ENCODE measurements at regions not wholly inside any gene's neighbourhood (a gene's known extent, or its start where the extent isn't known, plus 50 kb on each side); places are given as distances from the start of the nearest gene placed in this dataset.

DNA sequence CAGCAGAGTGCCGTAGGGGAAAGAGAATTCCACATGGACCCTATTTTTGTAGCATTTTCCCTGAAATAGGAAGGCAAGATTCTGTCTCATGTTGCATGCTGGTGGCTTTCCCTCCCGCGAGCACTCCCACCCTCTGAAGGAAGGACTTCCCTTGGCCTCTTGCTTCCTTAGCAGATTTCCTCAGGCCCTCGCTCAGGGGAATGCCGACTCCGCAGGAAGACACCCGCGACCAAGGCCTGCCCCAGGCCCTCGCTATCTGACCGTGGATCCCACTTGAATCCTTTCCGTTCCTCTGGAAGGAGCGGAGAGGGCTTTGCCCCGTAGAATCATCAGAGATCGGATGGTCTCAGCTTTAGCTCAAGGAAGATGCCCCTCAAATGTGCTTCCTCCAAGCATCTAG is 179.4 kb upstream of the FOXF1 start:
- H3K9me3 Mint-ChIP-seq (ENCODE audit: unreplicated experiment), result peaks cover under 1% of the 10 kb centered on the region
- DNase-seq, result no peak
- no peak overlapping the region for H3K27ac Mint-ChIP-seq (ENCODE audit: unreplicated experiment)
- no peaks in the 10 kb centered on the region for H3K36me3 Mint-ChIP-seq (ENCODE audit: unreplicated experiment)
- no peak overlapping the region for H3K4me3 Mint-ChIP-seq (ENCODE audit: unreplicated experiment)
- H3K4me1 Mint-ChIP-seq (ENCODE audit: low read depth, unreplicated experiment), result no peaks in the 10 kb centered on the region
- TF ChIP-seq, protein P1, sequence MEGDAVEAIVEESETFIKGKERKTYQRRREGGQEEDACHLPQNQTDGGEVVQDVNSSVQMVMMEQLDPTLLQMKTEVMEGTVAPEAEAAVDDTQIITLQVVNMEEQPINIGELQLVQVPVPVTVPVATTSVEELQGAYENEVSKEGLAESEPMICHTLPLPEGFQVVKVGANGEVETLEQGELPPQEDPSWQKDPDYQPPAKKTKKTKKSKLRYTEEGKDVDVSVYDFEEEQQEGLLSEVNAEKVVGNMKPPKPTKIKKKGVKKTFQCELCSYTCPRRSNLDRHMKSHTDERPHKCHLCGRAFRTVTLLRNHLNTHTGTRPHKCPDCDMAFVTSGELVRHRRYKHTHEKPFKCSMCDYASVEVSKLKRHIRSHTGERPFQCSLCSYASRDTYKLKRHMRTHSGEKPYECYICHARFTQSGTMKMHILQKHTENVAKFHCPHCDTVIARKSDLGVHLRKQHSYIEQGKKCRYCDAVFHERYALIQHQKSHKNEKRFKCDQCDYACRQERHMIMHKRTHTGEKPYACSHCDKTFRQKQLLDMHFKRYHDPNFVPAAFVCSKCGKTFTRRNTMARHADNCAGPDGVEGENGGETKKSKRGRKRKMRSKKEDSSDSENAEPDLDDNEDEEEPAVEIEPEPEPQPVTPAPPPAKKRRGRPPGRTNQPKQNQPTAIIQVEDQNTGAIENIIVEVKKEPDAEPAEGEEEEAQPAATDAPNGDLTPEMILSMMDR (IDR thresholded peaks at IDR 0.05; ENCODE audit: partially characterized antibody, unreplicated experiment), result no peak
- peaks cover 2% of the 10 kb centered on the region for H3K27me3 Mint-ChIP-seq (ENCODE audit: unreplicated experiment)

DNA sequence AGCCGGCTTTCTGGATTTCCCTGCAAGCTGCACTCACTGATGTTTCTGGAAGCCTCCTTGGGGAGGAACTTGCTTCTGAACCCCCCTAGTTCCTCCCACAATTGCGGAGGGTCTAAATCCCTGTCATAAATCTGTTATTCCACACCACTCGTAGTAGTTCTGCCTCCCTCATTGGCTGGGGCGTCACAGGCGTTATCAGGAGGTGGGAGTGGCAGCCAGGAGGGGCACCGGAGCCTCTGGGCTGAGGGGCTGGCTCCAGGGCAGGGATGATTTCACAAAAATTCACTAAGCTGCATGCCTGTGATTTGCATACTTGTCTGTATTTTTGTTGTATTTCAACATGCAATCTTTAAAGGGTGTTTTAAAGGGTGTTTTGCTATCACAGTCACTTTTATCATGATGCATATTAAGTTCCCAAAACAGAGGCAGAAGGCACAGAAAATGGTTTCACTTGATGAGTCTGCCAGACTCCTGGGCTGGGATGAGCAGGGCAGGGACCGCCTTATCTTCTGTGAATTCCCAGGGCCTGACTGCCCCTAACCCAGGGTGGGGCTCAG is 176.2 kb upstream of the FOXF1 start:
- TF ChIP-seq, protein P1 (IDR thresholded peaks at IDR 0.05; ENCODE audit: partially characterized antibody, unreplicated experiment), result no peak
- peaks cover 6% of the 10 kb centered on the region for H3K9me3 Mint-ChIP-seq (ENCODE audit: unreplicated experiment)
- peaks cover 4% of the 10 kb centered on the region for H3K27me3 Mint-ChIP-seq (ENCODE audit: unreplicated experiment)
- no peak for DNase-seq
- no peak overlapping the region for H3K4me3 Mint-ChIP-seq (ENCODE audit: unreplicated experiment)
- no peaks in the 10 kb centered on the region for H3K36me3 Mint-ChIP-seq (ENCODE audit: unreplicated experiment)
- H3K27ac Mint-ChIP-seq (ENCODE audit: unreplicated experiment), result no peak overlapping the region
- H3K4me1 Mint-ChIP-seq (ENCODE audit: low read depth, unreplicated experiment), result no peaks in the 10 kb centered on the region

DNA sequence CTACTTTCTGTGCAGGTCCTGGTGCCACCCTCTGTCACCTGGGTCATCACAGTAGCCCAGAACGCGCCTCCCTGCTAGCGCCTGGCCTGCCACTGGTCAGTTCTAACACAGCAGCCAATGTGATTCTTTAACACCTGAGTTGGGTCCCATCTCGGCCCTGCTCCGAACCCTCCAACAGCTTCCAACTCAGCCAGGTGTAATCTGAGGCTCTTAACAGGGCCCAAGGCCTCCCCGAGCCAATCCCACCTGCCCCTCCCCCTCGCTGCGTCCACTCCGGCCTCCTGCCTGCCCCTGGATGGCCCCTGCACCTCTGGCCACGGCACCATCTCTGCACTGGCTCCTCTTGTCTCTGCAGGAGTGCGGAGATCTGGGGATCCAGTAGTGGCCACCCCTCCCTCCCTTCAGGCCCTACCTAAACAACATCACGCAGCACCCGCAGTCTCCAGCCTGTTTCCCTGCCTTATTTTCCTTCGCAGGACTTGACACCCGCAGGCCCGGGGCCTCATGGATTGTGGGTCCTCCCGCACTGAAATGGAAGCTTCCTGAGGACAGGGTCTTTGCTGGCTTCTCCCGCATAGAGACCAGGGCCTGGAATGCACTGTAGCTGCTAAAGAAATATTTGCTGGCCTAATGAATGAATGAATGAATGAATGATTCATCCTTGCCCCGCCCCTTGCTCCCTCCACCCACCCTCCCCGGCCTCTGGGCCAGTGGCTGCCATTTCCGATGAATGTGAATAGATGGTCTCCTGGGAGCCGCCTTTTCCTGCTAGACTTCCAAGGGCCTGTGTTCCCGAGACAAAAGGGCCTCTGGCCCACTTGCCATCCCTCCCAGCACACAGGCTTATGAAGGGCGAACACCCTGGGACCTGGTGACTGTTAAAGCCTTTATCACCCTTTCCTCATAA is 174.8 kb upstream of the FOXF1 start:
- H3K9me3 Mint-ChIP-seq (ENCODE audit: unreplicated experiment), result peaks cover 6% of the 10 kb centered on the region
- H3K36me3 Mint-ChIP-seq (ENCODE audit: unreplicated experiment), result no peaks in the 10 kb centered on the region
- H3K27me3 Mint-ChIP-seq (ENCODE audit: unreplicated experiment), result peaks cover 5% of the 10 kb centered on the region
- no peak overlapping the region for H3K4me3 Mint-ChIP-seq (ENCODE audit: unreplicated experiment)
- DNase-seq, result no peak
- H3K4me1 Mint-ChIP-seq (ENCODE audit: low read depth, unreplicated experiment), result peaks cover 2% of the 10 kb centered on the region
- TF ChIP-seq, protein P1 (IDR thresholded peaks at IDR 0.05; ENCODE audit: partially characterized antibody, unreplicated experiment), result no peak
- no peak overlapping the region for H3K27ac Mint-ChIP-seq (ENCODE audit: unreplicated experiment)

DNA sequence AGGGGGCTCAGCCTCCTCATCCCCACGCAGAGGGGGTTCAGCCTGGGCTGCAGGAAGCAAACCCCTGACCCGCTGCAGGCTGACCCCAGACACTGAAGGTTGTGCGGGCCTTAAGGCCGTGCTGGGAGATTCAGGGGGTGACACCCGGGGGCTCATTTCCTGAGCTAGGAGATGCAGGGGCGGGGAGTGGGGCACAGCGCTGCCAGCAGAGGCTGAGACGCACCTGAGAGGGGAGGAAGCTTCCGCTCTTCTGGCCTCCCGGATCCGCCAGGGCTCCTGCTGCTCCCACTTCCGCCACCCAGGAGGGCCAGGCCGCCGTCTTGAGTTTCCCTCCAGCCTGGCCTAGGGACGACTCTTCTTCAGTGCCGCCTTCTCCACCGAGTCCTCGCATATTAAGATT is 173.2 kb upstream of the FOXF1 start:
- Mint-ChIP-seq H3K27ac (ENCODE audit: unreplicated experiment) (no peak overlapping the region), H3K4me1 (ENCODE audit: low read depth, unreplicated experiment) (peaks cover 2% of the 10 kb centered on the region), H3K4me3 (ENCODE audit: unreplicated experiment) (no peak overlapping the region), H3K9me3 (ENCODE audit: unreplicated experiment) (peaks cover 6% of the 10 kb centered on the region), H3K36me3 (ENCODE audit: unreplicated experiment) (no peaks in the 10 kb centered on the region), H3K27me3 (ENCODE audit: unreplicated experiment) (peaks cover 5% of the 10 kb centered on the region)
- TF ChIP-seq, protein P1 (IDR thresholded peaks at IDR 0.05; ENCODE audit: partially characterized antibody, unreplicated experiment), result no peak
- DNase-seq, result no peak

Data from glutamatergic neuron (in vitro differentiated cells).